Transverse colon (tissue), 4 donors: ENCODE measurements at regions not wholly inside any gene's neighbourhood (a gene's known extent, or its start where the extent isn't known, plus 50 kb on each side); places are given as distances from the start of the nearest gene placed in this dataset.

Experiments used
- DNase-seq: peaks from one replicate; pipeline ENCODE4 v3.0.0-alpha.2; 2019
- H3K27ac ChIP-seq, 4 donors: fragments of 200-600 bp; sonication (generic); 2 replicates each; pipeline ENCODE4 v1.5.1; 2016 to 2018; ENCODE audit warnings: inconsistent platforms in 4 of 4
- H3K27me3 ChIP-seq: fragments of 200-600 bp; sonication (generic); 2 replicates; pipeline ENCODE4 v1.5.1; 2017; ENCODE audit warnings: inconsistent platforms
- H3K36me3 ChIP-seq, 4 donors: fragments of 200-600 bp; sonication (generic); 2 replicates each; pipeline ENCODE4 v1.5.1; 2017 to 2019; ENCODE audit warnings: inconsistent platforms in 4 of 4
- H3K4me1 ChIP-seq, 4 donors: fragments of 200-600 bp; sonication (generic); 2 replicates each; pipeline ENCODE4 v1.5.1; 2017 to 2020; ENCODE audit warnings: inconsistent platforms in 4 of 4
- H3K4me3 ChIP-seq, 4 donors: fragments of 200-600 bp; sonication (generic); 1 replicate in 1 of 4; 2 replicates in 3 of 4; pipeline versions ENCODE4 v1.5.1 to v1.6.1; 2017 to 2019; ENCODE audit warnings: inconsistent platforms in 4 of 4
- H3K9me3 ChIP-seq, 2 donors: fragments of 200-600 bp; sonication (generic); 2 replicates each; pipeline ENCODE4 v1.5.1; 2017 to 2019; ENCODE audit warnings: inconsistent platforms in 2 of 2
- CTCF ChIP-seq, 5 experiments: fragments of 200-600 bp in 3 of 5; fragments of 450-650 bp in 2 of 5; sonication (generic) in 3 of 5; IDR thresholded peaks; 1 replicate in 2 of 5; 2 replicates in 3 of 5; pipeline ENCODE4 v1.5.1; 2016 to 2017; ENCODE audit warnings: antibody characterized with exemption in 5 of 5, inconsistent platforms in 3 of 5, mild to moderate bottlenecking in 2 of 5, moderate library complexity in 1 of 5
- EP300 ChIP-seq: sonication (generic); formaldehyde crosslinking; IDR thresholded peaks from one replicate; pipeline ENCODE4 v1.6.1; 2017; ENCODE audit warnings: antibody characterized with exemption, low read depth
- POLR2A ChIP-seq: fragments of 450-650 bp; IDR thresholded peaks from one replicate; pipeline ENCODE4 v1.6.1; 2016; ENCODE audit warnings: antibody characterized with exemption, mild to moderate bottlenecking, moderate library complexity
- POLR2AphosphoS5 ChIP-seq, 3 donors: sonication (generic); formaldehyde crosslinking; IDR thresholded peaks; one replicate each; pipeline ENCODE4 v1.6.1; 2016; ENCODE audit warnings: antibody characterized with exemption in 3 of 3
- WGBS, 2 donors: methylation state at CpG; one replicate each; pipeline ENCODE4 v1.1.5; 2018; ENCODE audit warnings: low coverage in 1 of 2; 5-methylcytosine and 5-hydroxymethylcytosine counted together
- in situ Hi-C, 4 donors: fragments of 200-750 bp; cut with MboI; loops; one replicate each; pipeline versions ENCODE4 v1.15.0 to v1.15.1; 2017; ENCODE audit warnings: low sequenced_read_pairs in 3 of 4, low pct_ligation_motif_present in 1 of 4, low pct_unique_long_range_greater_than_20kb in 1 of 4
- intact Hi-C: fragments of 100-400 bp; cut with DNase I; formaldehyde crosslinking; loops from one replicate; pipeline ENCODE4 v1.15.1; 2023; ENCODE audit warnings: low total_unique reads

- Histone ChIP-seq H3K4me1 (no peaks in the 10 kb centered on the region), H3K9me3 (no peaks in the 10 kb centered on the region), H3K27ac (no peak overlapping the region), H3K4me3 (no peak overlapping the region), H3K36me3 (no peaks in the 10 kb centered on the region), H3K27me3 (no peaks in the 10 kb centered on the region)
- DNase-seq: no peak
- TF ChIP-seq CTCF (IDR thresholded peaks at IDR 0.05): no peak
- TF ChIP-seq POLR2A: no peak
- no peak for TF ChIP-seq POLR2AphosphoS5 (IDR thresholded peaks at IDR 0.05)
- TF ChIP-seq EP300: no peak
- intact Hi-C loops (no loop called here), in situ Hi-C loops (no loop called here)
- WGBS, 2 donors: 79 to 86% methylated on average over 2 of the region's 2 CpGs
These were observed 837.2 kb upstream of the FBXO33 start for GRCh38 chr14:40269436-40269835.

DNA sequence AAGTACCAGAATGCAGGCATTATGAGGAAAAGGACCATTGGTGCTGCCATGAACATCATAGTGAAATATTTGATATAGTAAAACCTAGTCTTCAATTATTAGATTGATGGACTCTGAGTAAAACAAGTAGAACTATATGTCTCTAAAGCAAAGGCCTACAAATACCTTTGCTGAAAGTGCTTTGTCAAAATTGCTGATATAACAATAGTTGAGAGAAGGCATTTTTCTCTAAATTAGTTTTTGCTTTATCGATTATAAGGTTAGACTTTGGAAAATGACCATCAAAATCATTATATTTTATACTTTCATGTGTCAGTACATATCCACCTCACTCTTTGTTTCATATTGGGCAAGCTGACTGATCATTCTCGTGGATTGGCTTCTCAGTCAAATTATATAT lies 836.0 kb upstream of the FBXO33 start:
- in situ Hi-C loops (no loop called here), intact Hi-C loops (no loop called here)
- WGBS, 2 donors: 57 to 62% methylated on average over 2 of the region's 2 CpGs

GRCh38 chr14:40265096-40265495 lies 832.9 kb upstream of the FBXO33 start:
- WGBS, 2 donors: 42 to 70% methylated on average over 1 of the region's 1 CpG
- Histone ChIP-seq H3K4me3 (no peak overlapping the region), H3K27ac (no peak overlapping the region), H3K27me3 (no peaks in the 10 kb centered on the region), H3K4me1 (no peaks in the 10 kb centered on the region), H3K36me3 (no peaks in the 10 kb centered on the region), H3K9me3 (no peaks in the 10 kb centered on the region)
- no peak for DNase-seq
- intact Hi-C loops: no loop called here
- in situ Hi-C loops: no loop called here
- no peak for TF ChIP-seq EP300
- no peak for TF ChIP-seq POLR2A
- no peak for TF ChIP-seq CTCF (IDR thresholded peaks at IDR 0.05)
- no peak for TF ChIP-seq POLR2AphosphoS5 (IDR thresholded peaks at IDR 0.05)

More for the DNA sequence above, 836.0 kb upstream of the FBXO33 start:
- Histone ChIP-seq H3K27ac (no peak overlapping the region), H3K36me3 (no peaks in the 10 kb centered on the region), H3K9me3 (no peaks in the 10 kb centered on the region), H3K4me1 (no peaks in the 10 kb centered on the region), H3K27me3 (no peaks in the 10 kb centered on the region), H3K4me3 (no peak overlapping the region)
- TF ChIP-seq CTCF (IDR thresholded peaks at IDR 0.05) (no peak), EP300 (no peak), POLR2AphosphoS5 (IDR thresholded peaks at IDR 0.05) (no peak), POLR2A (no peak)
- DNase-seq: no peak

GRCh38 chr14:40252817-40253447 lies 820.7 kb upstream of the FBXO33 start:
- WGBS, 2 donors: 92% methylated on average over 2 of the region's 2 CpGs; no CpG with 5 or more reads in 1 of the 2 donors
- in situ Hi-C loops (no loop called here), intact Hi-C loops (no loop called here)
- no peaks in the 10 kb centered on the region for H3K27me3 ChIP-seq
- no peaks in the 10 kb centered on the region for H3K36me3 ChIP-seq
- no peak for TF ChIP-seq CTCF (IDR thresholded peaks at IDR 0.05)
- no peak for TF ChIP-seq POLR2AphosphoS5 (IDR thresholded peaks at IDR 0.05)
- TF ChIP-seq POLR2A: no peak
- no peak for TF ChIP-seq EP300
- DNase-seq: no peak
- H3K4me1 ChIP-seq: no peaks in the 10 kb centered on the region
- H3K4me3 ChIP-seq: no peak overlapping the region
- no peak overlapping the region for H3K27ac ChIP-seq
- H3K9me3 ChIP-seq: no peaks in the 10 kb centered on the region
